SK-N-SH (cell line): ENCODE measurements at regions not wholly inside any gene's neighbourhood (a gene's known extent, or its start where the extent isn't known, plus 50 kb on each side); places are given as distances from the start of the nearest gene placed in this dataset.

ENCODE experiments used
- CTCF ChIA-PET: fragments of 300-600, 350-600 bp; formaldehyde crosslinking; extraction: SDS; loops from one replicate; lab custom pipeline; 2021; lab: Yijun Ruan, JAX
- POLR2A ChIA-PET: fragments of 350-600 bp; sonication (Branson Sonifier 250); formaldehyde crosslinking; extraction: SDS; loops from one replicate; lab custom pipeline; 2020; ENCODE audit warnings: antibody characterized with exemption, inconsistent platforms; lab: Yijun Ruan, JAX
- DNase-seq: peaks from one replicate; pipeline ENCODE4 v3.0.0; 2012
- H2AFZ ChIP-seq: fragments of 200-600 bp; sonication (generic); 2 replicates; pipeline ENCODE4 v1.8.1; 2016; ENCODE audit warnings: antibody characterized with exemption, mild to moderate bottlenecking, low read depth
- H3F3A ChIP-seq: fragments of 200-600 bp; sonication (generic); replicated peaks from 2 replicates; pipeline ENCODE3; 2016; ENCODE audit warnings: antibody characterized with exemption, mild to moderate bottlenecking; ENCODE audit not compliant: insufficient read depth
- H3K27ac ChIP-seq, 2 experiments: fragments of 200-500 bp in 1 of 2; fragments of 200-600 bp in 1 of 2; sonication (Bioruptor generic) in 1 of 2; sonication (generic), shearing (Covaris generic) in 1 of 2; 2 replicates each; pipeline versions ENCODE4 v1.5.1 to v1.6.1; 2014 to 2016; ENCODE audit warnings: low read depth in 2 of 2, inconsistent platforms in 1 of 2, low read length in 1 of 2, mild to moderate bottlenecking in 1 of 2, mixed read lengths in 1 of 2
- H3K27me3 ChIP-seq: fragments of 200-600 bp; sonication (generic), shearing (Covaris generic); 2 replicates; pipeline ENCODE4 v1.6.1; 2016; ENCODE audit warnings: mixed run types; ENCODE audit not compliant: insufficient read depth
- H3K36me3 ChIP-seq, 2 experiments: fragments of 200-500 bp in 1 of 2; fragments of 200-600 bp in 1 of 2; sonication (Bioruptor generic) in 1 of 2; sonication (generic) in 1 of 2; replicated peaks in 1 of 2; 2 replicates each; pipeline versions ENCODE3 to v1.5.1; 2014 to 2016; ENCODE audit warnings: low read length in 1 of 2, mild to moderate bottlenecking in 1 of 2; ENCODE audit not compliant: insufficient read depth in 2 of 2, control insufficient read depth in 1 of 2
- H3K4me1 ChIP-seq, 2 experiments: fragments of 200-500 bp in 1 of 2; fragments of 200-600 bp in 1 of 2; sonication (Bioruptor generic) in 1 of 2; sonication (generic), shearing (Covaris generic) in 1 of 2; 2 replicates each; pipeline versions ENCODE4 v1.5.1 to v1.6.1; 2014 to 2016; ENCODE audit warnings: low read depth in 1 of 2, low read length in 1 of 2, mixed run types in 1 of 2; ENCODE audit not compliant: insufficient read depth in 2 of 2, control insufficient read depth in 1 of 2
- H3K4me2 ChIP-seq: fragments of 200-600 bp; sonication (generic), shearing (Covaris generic); 2 replicates; pipeline ENCODE4 v1.6.1; 2017; ENCODE audit warnings: mixed run types
- H3K4me3 ChIP-seq, 2 experiments: fragments of 200-500 bp in 1 of 2; fragments of 200-600 bp in 1 of 2; sonication (Bioruptor generic) in 1 of 2; sonication (generic), shearing (Covaris generic) in 1 of 2; 2 replicates each; pipeline versions ENCODE4 v1.5.1 to v1.8.1; 2014 to 2016; ENCODE audit warnings: low read depth in 2 of 2, inconsistent platforms in 1 of 2, low read length in 1 of 2, mild to moderate bottlenecking in 1 of 2, mixed read lengths in 1 of 2, moderate library complexity in 1 of 2
- H3K79me2 ChIP-seq: fragments of 200-600 bp; sonication (generic); 2 replicates; pipeline ENCODE4 v1.8.1; 2017; ENCODE audit warnings: mild to moderate bottlenecking; ENCODE audit not compliant: insufficient read depth
- H3K9ac ChIP-seq: fragments of 200-600 bp; sonication (generic); 2 replicates; pipeline ENCODE4 v1.6.1; 2017; ENCODE audit warnings: mixed run types
- H3K9me2 ChIP-seq: fragments of 200-600 bp; sonication (generic); 2 replicates; pipeline ENCODE4 v1.6.1; 2017; ENCODE audit warnings: mixed run types
- H3K9me3 ChIP-seq: fragments of 200-600 bp; sonication (generic); 2 replicates; pipeline ENCODE4 v1.6.1; 2017; ENCODE audit warnings: mixed run types, mild to moderate bottlenecking, moderate library complexity
- H4K20me1 ChIP-seq: fragments of 200-600 bp; sonication (generic); 2 replicates; pipeline ENCODE4 v1.6.1; 2017; ENCODE audit warnings: mild to moderate bottlenecking, mixed run types; ENCODE audit not compliant: insufficient read depth
- CHD2 ChIP-seq: fragments of 150-350 bp; IDR thresholded peaks from 2 replicates; pipeline ENCODE4 v1.6.1; 2018; ENCODE audit warnings: low read length; ENCODE audit not compliant: partially characterized antibody
- ELF1 ChIP-seq: IDR thresholded peaks from 2 replicates; pipeline ENCODE4 v1.4.0; 2012
- EP300 ChIP-seq, 2 experiments: IDR thresholded peaks; 2 replicates each; pipeline versions ENCODE4 v1.4.0 to v1.6.1; 2012; ENCODE audit warnings: borderline replicate concordance in 1 of 2, low read depth in 1 of 2, low read length in 1 of 2
- EZH2phosphoT487 ChIP-seq: fragments of 200-600 bp; sonication (generic); IDR thresholded peaks from 2 replicates; pipeline ENCODE4 v1.6.1; 2017; ENCODE audit warnings: low read depth, mixed run types, mild to moderate bottlenecking, antibody characterized with exemption, moderate library complexity, borderline replicate concordance
- FOXJ3 ChIP-seq: sonication (generic); formaldehyde crosslinking; IDR thresholded peaks from 2 replicates; pipeline ENCODE4 v1.5.1; 2020; ENCODE audit warnings: mild to moderate bottlenecking, missing genetic modification reagents
- FOXM1 ChIP-seq: IDR thresholded peaks from 2 replicates; pipeline ENCODE4 v1.4.0; 2012; ENCODE audit warnings: low read depth, mild to moderate bottlenecking
- GATA2 ChIP-seq: sonication (generic); formaldehyde crosslinking; IDR thresholded peaks from 2 replicates; pipeline ENCODE4 v1.5.0; 2020; ENCODE audit warnings: mild to moderate bottlenecking, missing genetic modification reagents
- MEF2A ChIP-seq: IDR thresholded peaks from 2 replicates; pipeline ENCODE4 v1.4.0; 2012; ENCODE audit warnings: low read depth, borderline replicate concordance
- NFIC ChIP-seq: IDR thresholded peaks from 2 replicates; pipeline ENCODE4 v1.4.0; 2012; ENCODE audit warnings: borderline replicate concordance
- NRF1 ChIP-seq: IDR thresholded peaks from 2 replicates; pipeline ENCODE4 v1.6.1; 2012; ENCODE audit warnings: low read depth, mild to moderate bottlenecking, low read length
- RAD21 ChIP-seq: IDR thresholded peaks from 2 replicates; pipeline ENCODE4 v1.6.1; 2012; ENCODE audit warnings: mild to moderate bottlenecking, low read length
- RCOR1 ChIP-seq: fragments of 150-350 bp; IDR thresholded peaks from 2 replicates; pipeline ENCODE4 v1.6.1; 2017; ENCODE audit warnings: antibody characterized with exemption, low read length
- TAF1 ChIP-seq: IDR thresholded peaks from 2 replicates; pipeline ENCODE4 v1.6.1; 2012; ENCODE audit warnings: low read depth, mild to moderate bottlenecking, low read length, moderate library complexity, borderline replicate concordance
- TCF12 ChIP-seq: IDR thresholded peaks from 2 replicates; pipeline ENCODE4 v1.4.0; 2012
- YY1 ChIP-seq: IDR thresholded peaks from 2 replicates; pipeline ENCODE4 v1.4.0; 2012; ENCODE audit warnings: low read depth, mild to moderate bottlenecking
- WGBS: methylation state at CpG from one replicate; pipeline ENCODE4 v1.1.6; 2017; ENCODE audit warnings: low lambda C conversion rate; 5-methylcytosine and 5-hydroxymethylcytosine counted together
- TF ChIP-seq, protein P1 (sequence below): fragments of 200-600 bp; sonication (generic); IDR thresholded peaks from 2 replicates; pipeline ENCODE4 v1.6.1; 2017; ENCODE audit warnings: antibody characterized with exemption, mild to moderate bottlenecking, moderate library complexity
- TF ChIP-seq, protein P2 (sequence below): IDR thresholded peaks from 2 replicates; pipeline ENCODE4 v1.4.0; 2012; ENCODE audit warnings: low read depth, borderline replicate concordance
- TF ChIP-seq, protein P3 (sequence below): fragments of 150-350 bp; IDR thresholded peaks from 2 replicates; pipeline ENCODE4 v1.6.1; 2016; ENCODE audit warnings: mild to moderate bottlenecking, low read depth, low read length
- TF ChIP-seq, protein P4 (sequence below): IDR thresholded peaks from 2 replicates; pipeline ENCODE4 v1.4.0; 2012; ENCODE audit warnings: low read depth, borderline replicate concordance
- TF ChIP-seq, protein P5 (sequence below): IDR thresholded peaks from 2 replicates; pipeline ENCODE4 v1.4.0; 2012; ENCODE audit warnings: low read depth
- TF ChIP-seq, protein P6 (sequence below): IDR thresholded peaks from 2 replicates; pipeline ENCODE4; 2012

DNA sequence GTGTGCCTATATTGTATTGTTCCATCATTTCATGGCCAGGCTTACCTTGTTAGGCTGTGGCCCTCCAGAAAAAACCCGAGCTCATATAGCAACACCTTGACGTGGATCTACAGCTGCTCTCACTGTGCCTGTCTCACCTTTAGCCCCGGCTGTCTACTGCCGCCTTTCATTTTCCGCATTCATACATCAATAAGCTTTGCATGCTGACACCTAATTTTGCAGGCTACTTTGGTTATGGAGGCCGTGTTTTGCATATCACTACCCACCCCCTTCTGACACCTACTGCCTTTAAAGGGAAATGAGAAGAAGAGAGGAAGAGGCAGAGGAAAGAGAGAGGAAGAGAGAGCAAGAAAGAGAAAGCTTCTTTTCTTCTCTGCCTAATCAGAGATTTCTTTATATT, 702.9 kb downstream of the BCL11A start:
- WGBS = 41% methylated on average over 6 of the region's 6 CpGs
- H3K9me2 ChIP-seq = no peaks in the 10 kb centered on the region
- no peak overlapping the region for H3K27ac ChIP-seq
- no peak overlapping the region for H3K9ac ChIP-seq
- H2AFZ ChIP-seq = no peak overlapping the region
- ChIA-PET POLR2A (no interaction called here), CTCF (no interaction called here)
- no peaks in the 10 kb centered on the region for H3K4me1 ChIP-seq
- no peak overlapping the region for H3K4me3 ChIP-seq
- TF ChIP-seq YY1 = no peak
- no peak for TF ChIP-seq EP300 (IDR thresholded peaks at IDR 0.05; ENCODE audit: borderline replicate concordance in 1 of 2, low read depth in 1 of 2, low read length in 1 of 2)
- no peak for TF ChIP-seq EZH2phosphoT487
- TF ChIP-seq NRF1 = no peak
- TF ChIP-seq GATA2 = no peak
- H3K9me3 ChIP-seq = no peaks in the 10 kb centered on the region
- H3K79me2 ChIP-seq = no peaks in the 10 kb centered on the region
- H4K20me1 ChIP-seq = no peaks in the 10 kb centered on the region
- no peaks in the 10 kb centered on the region for H3F3A ChIP-seq
- no peaks in the 10 kb centered on the region for H3K36me3 ChIP-seq
- no peaks in the 10 kb centered on the region for H3K27me3 ChIP-seq
- DNase-seq = no peak
- no peak overlapping the region for H3K4me2 ChIP-seq

DNA sequence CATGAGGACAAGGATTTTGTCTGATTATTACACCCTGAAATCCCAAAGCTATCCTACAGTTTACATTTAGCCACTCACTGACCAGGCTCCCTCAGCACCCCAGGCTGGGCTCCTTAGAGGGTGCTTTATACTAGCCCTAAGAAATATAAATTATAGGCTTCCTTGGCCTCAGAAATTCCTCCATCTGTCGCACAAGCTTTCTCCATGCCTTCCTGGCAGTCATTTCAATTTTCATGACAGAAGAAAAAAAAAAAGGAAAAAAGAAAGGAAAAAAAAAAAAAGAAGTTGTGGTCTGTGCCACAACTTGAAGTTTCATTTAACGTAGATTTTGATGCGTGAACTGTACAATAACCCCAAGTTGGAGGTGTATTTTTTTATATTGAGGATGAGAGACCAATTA, 719.5 kb downstream of the BCL11A start:
- POLR2A ChIA-PET = no interaction called here
- TF ChIP-seq, protein P1, sequence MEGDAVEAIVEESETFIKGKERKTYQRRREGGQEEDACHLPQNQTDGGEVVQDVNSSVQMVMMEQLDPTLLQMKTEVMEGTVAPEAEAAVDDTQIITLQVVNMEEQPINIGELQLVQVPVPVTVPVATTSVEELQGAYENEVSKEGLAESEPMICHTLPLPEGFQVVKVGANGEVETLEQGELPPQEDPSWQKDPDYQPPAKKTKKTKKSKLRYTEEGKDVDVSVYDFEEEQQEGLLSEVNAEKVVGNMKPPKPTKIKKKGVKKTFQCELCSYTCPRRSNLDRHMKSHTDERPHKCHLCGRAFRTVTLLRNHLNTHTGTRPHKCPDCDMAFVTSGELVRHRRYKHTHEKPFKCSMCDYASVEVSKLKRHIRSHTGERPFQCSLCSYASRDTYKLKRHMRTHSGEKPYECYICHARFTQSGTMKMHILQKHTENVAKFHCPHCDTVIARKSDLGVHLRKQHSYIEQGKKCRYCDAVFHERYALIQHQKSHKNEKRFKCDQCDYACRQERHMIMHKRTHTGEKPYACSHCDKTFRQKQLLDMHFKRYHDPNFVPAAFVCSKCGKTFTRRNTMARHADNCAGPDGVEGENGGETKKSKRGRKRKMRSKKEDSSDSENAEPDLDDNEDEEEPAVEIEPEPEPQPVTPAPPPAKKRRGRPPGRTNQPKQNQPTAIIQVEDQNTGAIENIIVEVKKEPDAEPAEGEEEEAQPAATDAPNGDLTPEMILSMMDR = no peak
- TF ChIP-seq GATA2 (no peak), NFIC (no peak), FOXM1 (no peak), RAD21 (no peak), RCOR1 (no peak), FOXJ3 (CRISPR knock-in tag) (no peak), YY1 (no peak), TCF12 (no peak), CHD2 (no peak), TAF1 (no peak), MEF2A (no peak), EP300 (IDR thresholded peaks at IDR 0.05; ENCODE audit: borderline replicate concordance in 1 of 2, low read depth in 1 of 2, low read length in 1 of 2) (no peak), ELF1 (no peak)
- TF ChIP-seq, protein P2, sequence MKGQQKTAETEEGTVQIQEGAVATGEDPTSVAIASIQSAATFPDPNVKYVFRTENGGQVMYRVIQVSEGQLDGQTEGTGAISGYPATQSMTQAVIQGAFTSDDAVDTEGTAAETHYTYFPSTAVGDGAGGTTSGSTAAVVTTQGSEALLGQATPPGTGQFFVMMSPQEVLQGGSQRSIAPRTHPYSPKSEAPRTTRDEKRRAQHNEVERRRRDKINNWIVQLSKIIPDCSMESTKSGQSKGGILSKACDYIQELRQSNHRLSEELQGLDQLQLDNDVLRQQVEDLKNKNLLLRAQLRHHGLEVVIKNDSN = no peak
- TF ChIP-seq, protein P3, sequence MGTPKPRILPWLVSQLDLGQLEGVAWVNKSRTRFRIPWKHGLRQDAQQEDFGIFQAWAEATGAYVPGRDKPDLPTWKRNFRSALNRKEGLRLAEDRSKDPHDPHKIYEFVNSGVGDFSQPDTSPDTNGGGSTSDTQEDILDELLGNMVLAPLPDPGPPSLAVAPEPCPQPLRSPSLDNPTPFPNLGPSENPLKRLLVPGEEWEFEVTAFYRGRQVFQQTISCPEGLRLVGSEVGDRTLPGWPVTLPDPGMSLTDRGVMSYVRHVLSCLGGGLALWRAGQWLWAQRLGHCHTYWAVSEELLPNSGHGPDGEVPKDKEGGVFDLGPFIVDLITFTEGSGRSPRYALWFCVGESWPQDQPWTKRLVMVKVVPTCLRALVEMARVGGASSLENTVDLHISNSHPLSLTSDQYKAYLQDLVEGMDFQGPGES = no peak
- TF ChIP-seq, protein P4, sequence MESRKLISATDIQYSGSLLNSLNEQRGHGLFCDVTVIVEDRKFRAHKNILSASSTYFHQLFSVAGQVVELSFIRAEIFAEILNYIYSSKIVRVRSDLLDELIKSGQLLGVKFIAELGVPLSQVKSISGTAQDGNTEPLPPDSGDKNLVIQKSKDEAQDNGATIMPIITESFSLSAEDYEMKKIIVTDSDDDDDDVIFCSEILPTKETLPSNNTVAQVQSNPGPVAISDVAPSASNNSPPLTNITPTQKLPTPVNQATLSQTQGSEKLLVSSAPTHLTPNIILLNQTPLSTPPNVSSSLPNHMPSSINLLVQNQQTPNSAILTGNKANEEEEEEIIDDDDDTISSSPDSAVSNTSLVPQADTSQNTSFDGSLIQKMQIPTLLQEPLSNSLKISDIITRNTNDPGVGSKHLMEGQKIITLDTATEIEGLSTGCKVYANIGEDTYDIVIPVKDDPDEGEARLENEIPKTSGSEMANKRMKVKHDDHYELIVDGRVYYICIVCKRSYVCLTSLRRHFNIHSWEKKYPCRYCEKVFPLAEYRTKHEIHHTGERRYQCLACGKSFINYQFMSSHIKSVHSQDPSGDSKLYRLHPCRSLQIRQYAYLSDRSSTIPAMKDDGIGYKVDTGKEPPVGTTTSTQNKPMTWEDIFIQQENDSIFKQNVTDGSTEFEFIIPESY = no peak
- TF ChIP-seq, protein P5, sequence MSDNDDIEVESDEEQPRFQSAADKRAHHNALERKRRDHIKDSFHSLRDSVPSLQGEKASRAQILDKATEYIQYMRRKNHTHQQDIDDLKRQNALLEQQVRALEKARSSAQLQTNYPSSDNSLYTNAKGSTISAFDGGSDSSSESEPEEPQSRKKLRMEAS = no peak
- TF ChIP-seq, protein P6, sequence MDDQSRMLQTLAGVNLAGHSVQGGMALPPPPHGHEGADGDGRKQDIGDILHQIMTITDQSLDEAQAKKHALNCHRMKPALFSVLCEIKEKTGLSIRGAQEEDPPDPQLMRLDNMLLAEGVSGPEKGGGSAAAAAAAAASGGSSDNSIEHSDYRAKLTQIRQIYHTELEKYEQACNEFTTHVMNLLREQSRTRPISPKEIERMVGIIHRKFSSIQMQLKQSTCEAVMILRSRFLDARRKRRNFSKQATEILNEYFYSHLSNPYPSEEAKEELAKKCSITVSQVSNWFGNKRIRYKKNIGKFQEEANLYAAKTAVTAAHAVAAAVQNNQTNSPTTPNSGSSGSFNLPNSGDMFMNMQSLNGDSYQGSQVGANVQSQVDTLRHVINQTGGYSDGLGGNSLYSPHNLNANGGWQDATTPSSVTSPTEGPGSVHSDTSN = no peak
- no peaks in the 10 kb centered on the region for H3K36me3 ChIP-seq
- no peaks in the 10 kb centered on the region for H4K20me1 ChIP-seq
- H2AFZ ChIP-seq = no peak overlapping the region
- no peak for DNase-seq
- CTCF ChIA-PET = no interaction called here
- H3K4me2 ChIP-seq = no peak overlapping the region
- H3K4me3 ChIP-seq = no peak overlapping the region
- H3F3A ChIP-seq = no peaks in the 10 kb centered on the region
- H3K4me1 ChIP-seq = no peaks in the 10 kb centered on the region
- H3K79me2 ChIP-seq = no peaks in the 10 kb centered on the region
- H3K9me2 ChIP-seq = no peaks in the 10 kb centered on the region
- no peaks in the 10 kb centered on the region for H3K9me3 ChIP-seq
- H3K9ac ChIP-seq = no peak overlapping the region
- WGBS = 16% methylated on average over 3 of the region's 3 CpGs
- H3K27ac ChIP-seq = no peak overlapping the region
- no peaks in the 10 kb centered on the region for H3K27me3 ChIP-seq
